Ishikawa (cell line): ENCODE measurements at regions not wholly inside any gene's neighbourhood (a gene's known extent, or its start where the extent isn't known, plus 50 kb on each side); places are given as distances from the start of the nearest gene placed in this dataset.

Experiments
- CEBPB ChIP-seq: IDR thresholded peaks from 2 replicates; pipeline ENCODE4 v1.6.1; 2012
- EGR1 ChIP-seq: IDR thresholded peaks from 2 replicates; pipeline ENCODE4 v1.6.1; 2012
- EP300 ChIP-seq: IDR thresholded peaks from 2 replicates; pipeline ENCODE4 v1.6.1; 2012; ENCODE audit warnings: borderline replicate concordance

DNA sequence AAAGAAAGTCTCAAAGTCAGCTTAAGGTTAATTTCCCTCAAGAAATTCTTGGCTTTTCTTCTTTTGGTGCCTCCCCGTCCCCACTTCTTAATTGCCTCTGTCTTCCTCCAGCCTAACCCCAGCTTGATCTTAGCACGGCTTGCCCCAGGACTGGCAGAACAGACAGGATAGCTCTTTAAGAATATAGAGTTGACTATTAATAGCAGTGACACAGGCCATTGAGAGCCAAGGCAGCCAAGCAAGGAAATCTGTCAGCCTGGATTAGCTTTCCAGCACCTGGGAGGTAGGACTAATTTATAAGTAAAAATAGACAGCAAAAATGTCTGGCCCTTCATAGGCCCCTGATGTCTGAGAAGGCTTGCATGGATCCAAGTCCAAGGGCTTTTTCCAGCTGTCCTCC, 384.6 kb upstream of the SLC30A5 start:
- TF ChIP-seq CEBPB: no peak
- no peak for TF ChIP-seq EGR1
- TF ChIP-seq EP300: no peak
